Upper lobe of left lung (tissue), 4 donors: ENCODE measurements at regions not wholly inside any gene's neighbourhood (a gene's known extent, or its start where the extent isn't known, plus 50 kb on each side); places are given as distances from the start of the nearest gene placed in this dataset.

Experiments used
- CTCF ChIP-seq, 6 experiments: fragments of 450-650 bp in 4 of 6; fragments of 200-600 bp in 2 of 6; sonication (generic) in 2 of 6; IDR thresholded peaks; one replicate each; pipeline ENCODE4 v1.5.1; 2016 to 2019; ENCODE audit warnings: antibody characterized with exemption in 6 of 6
- POLR2AphosphoS5 ChIP-seq, 2 donors: sonication (generic); formaldehyde crosslinking; IDR thresholded peaks; one replicate each; pipeline ENCODE4 v1.5.1; 2017; ENCODE audit warnings: antibody characterized with exemption in 2 of 2

GRCh38 chr5:28493456-28493855, 1455.1 kb upstream of the CDH9 start:
- no peak for TF ChIP-seq CTCF (IDR thresholded peaks at IDR 0.05)
- TF ChIP-seq POLR2AphosphoS5 (IDR thresholded peaks at IDR 0.05) = no peak
